ENCODE measurements at regions not wholly inside any gene's neighbourhood (a gene's known extent, or its start where the extent isn't known, plus 50 kb on each side); places are given as distances from the start of the nearest gene placed in this dataset.
A peak's percentile ranks its signal among the peaks of the same experiment; 100 is the strongest.

GRCh38 chr7:113635492-113635891, 283.3 kb downstream of the PPP1R3A start:
- no peaks in the 10 kb centered on the region for H3K27me3 Mint-ChIP-seq (ENCODE audit: insufficient read depth, unreplicated experiment)
- peaks cover 4% of the 10 kb centered on the region for H3K9me3 Mint-ChIP-seq (ENCODE audit: unreplicated experiment)
- H3K27ac Mint-ChIP-seq (ENCODE audit: low read depth, unreplicated experiment): peak overlapping the region; percentile 85
- no peak overlapping the region for H3K4me3 Mint-ChIP-seq (ENCODE audit: unreplicated experiment)
- no TSS peak for BruUV-seq (replicated peaks)
- H3K4me1 Mint-ChIP-seq (ENCODE audit: insufficient read depth, unreplicated experiment): peaks cover 54% of the 10 kb centered on the region
- TF ChIP-seq CTCF (IDR thresholded peaks at IDR 0.05; ENCODE audit: unreplicated experiment): no peak
- H3K36me3 Mint-ChIP-seq (ENCODE audit: insufficient read depth, unreplicated experiment): peaks cover 5% of the 10 kb centered on the region
- ChIA-PET POLR2A (no interaction called here), CTCF (no interaction called here)
- intact Hi-C loops (cut with micrococcal nuclease): no loop called here
- no peak for DNase-seq (ENCODE audit: unreplicated experiment)

- BruUV-seq (replicated peaks): no TSS peak
- POLR2A ChIA-PET: interaction anchor here (0.6 to 1.0 kb wide), 2 partner anchors 11 to 187 kb away, joined by 3 read pairs; no protein-coding TSS in a partner anchor
- peaks cover 4% of the 10 kb centered on the region for H3K9me3 Mint-ChIP-seq (ENCODE audit: unreplicated experiment)
These were observed 285.7 kb downstream of the PPP1R3A start for GRCh38 chr7:113633073-113633472.

GRCh38 chr7:113628948-113629847, 289.6 kb downstream of the PPP1R3A start:
- intact Hi-C loops (cut with micrococcal nuclease): no loop called here
- Mint-ChIP-seq H3K9me3 (ENCODE audit: unreplicated experiment) (no peaks in the 10 kb centered on the region), H3K27me3 (ENCODE audit: insufficient read depth, unreplicated experiment) (no peaks in the 10 kb centered on the region), H3K27ac (ENCODE audit: low read depth, unreplicated experiment) (peak overlapping the region; percentile 73), H3K4me3 (ENCODE audit: unreplicated experiment) (no peak overlapping the region), H3K36me3 (ENCODE audit: insufficient read depth, unreplicated experiment) (no peaks in the 10 kb centered on the region), H3K4me1 (ENCODE audit: insufficient read depth, unreplicated experiment) (peaks cover 15% of the 10 kb centered on the region)
- ChIA-PET CTCF (interaction anchor here (0.6 to 0.7 kb wide), 2 partner anchors 22 to 111 kb away, joined by 3 read pairs; no protein-coding TSS in a partner anchor), POLR2A (interaction anchor here (0.8 kb wide), 1 partner anchor 33 kb away, joined by 3 read pairs; no protein-coding TSS in a partner anchor)
- DNase-seq (ENCODE audit: unreplicated experiment): peak; percentile 33
- BruUV-seq (replicated peaks): no TSS peak
- TF ChIP-seq CTCF (IDR thresholded peaks at IDR 0.05; ENCODE audit: unreplicated experiment): no peak

More at GRCh38 chr7:113633073-113633472, 285.7 kb downstream of the PPP1R3A start:
- Mint-ChIP-seq H3K4me3 (ENCODE audit: unreplicated experiment) (no peak overlapping the region), H3K36me3 (ENCODE audit: insufficient read depth, unreplicated experiment) (peaks cover 5% of the 10 kb centered on the region), H3K4me1 (ENCODE audit: insufficient read depth, unreplicated experiment) (peaks cover 40% of the 10 kb centered on the region), H3K27me3 (ENCODE audit: insufficient read depth, unreplicated experiment) (no peaks in the 10 kb centered on the region), H3K27ac (ENCODE audit: low read depth, unreplicated experiment) (no peak overlapping the region)
- no peak for DNase-seq (ENCODE audit: unreplicated experiment)
- CTCF ChIA-PET: interaction anchor here (1.8 kb wide), 1 partner anchor 9 kb away, joined by 5 read pairs; no protein-coding TSS in a partner anchor
- TF ChIP-seq CTCF (IDR thresholded peaks at IDR 0.05; ENCODE audit: unreplicated experiment): no peak
- intact Hi-C loops (cut with micrococcal nuclease): no loop called here

GRCh38 chr7:113625494-113626102, 293.2 kb downstream of the PPP1R3A start:
- H3K9me3 Mint-ChIP-seq (ENCODE audit: unreplicated experiment): peaks cover 7% of the 10 kb centered on the region
- ChIA-PET CTCF (no interaction called here), POLR2A (no interaction called here)
- H3K27ac Mint-ChIP-seq (ENCODE audit: low read depth, unreplicated experiment): no peak overlapping the region
- no peak overlapping the region for H3K4me3 Mint-ChIP-seq (ENCODE audit: unreplicated experiment)
- intact Hi-C loops (cut with micrococcal nuclease): no loop called here
- no peak for DNase-seq (ENCODE audit: unreplicated experiment)
- TF ChIP-seq CTCF (IDR thresholded peaks at IDR 0.05; ENCODE audit: unreplicated experiment): no peak
- H3K36me3 Mint-ChIP-seq (ENCODE audit: insufficient read depth, unreplicated experiment): no peaks in the 10 kb centered on the region
- H3K4me1 Mint-ChIP-seq (ENCODE audit: insufficient read depth, unreplicated experiment): peaks cover 22% of the 10 kb centered on the region
- H3K27me3 Mint-ChIP-seq (ENCODE audit: insufficient read depth, unreplicated experiment): no peaks in the 10 kb centered on the region
- no TSS peak for BruUV-seq (replicated peaks)
